SK-N-SH (cell line): ENCODE measurements at regions not wholly inside any gene's neighbourhood (a gene's known extent, or its start where the extent isn't known, plus 50 kb on each side); places are given as distances from the start of the nearest gene placed in this dataset.

ENCODE experiments used
- CTCF ChIA-PET: fragments of 300-600, 350-600 bp; formaldehyde crosslinking; extraction: SDS; loops from one replicate; lab custom pipeline; 2021; lab: Yijun Ruan, JAX
- POLR2A ChIA-PET: fragments of 350-600 bp; sonication (Branson Sonifier 250); formaldehyde crosslinking; extraction: SDS; loops from one replicate; lab custom pipeline; 2020; ENCODE audit warnings: antibody characterized with exemption, inconsistent platforms; lab: Yijun Ruan, JAX
- DNase-seq: peaks from one replicate; pipeline ENCODE4 v3.0.0; 2012
- H2AFZ ChIP-seq: fragments of 200-600 bp; sonication (generic); 2 replicates; pipeline ENCODE4 v1.8.1; 2016; ENCODE audit warnings: antibody characterized with exemption, mild to moderate bottlenecking, low read depth
- H3F3A ChIP-seq: fragments of 200-600 bp; sonication (generic); replicated peaks from 2 replicates; pipeline ENCODE3; 2016; ENCODE audit warnings: antibody characterized with exemption, mild to moderate bottlenecking; ENCODE audit not compliant: insufficient read depth
- H3K27ac ChIP-seq, 2 experiments: fragments of 200-500 bp in 1 of 2; fragments of 200-600 bp in 1 of 2; sonication (Bioruptor generic) in 1 of 2; sonication (generic), shearing (Covaris generic) in 1 of 2; 2 replicates each; pipeline versions ENCODE4 v1.5.1 to v1.6.1; 2014 to 2016; ENCODE audit warnings: low read depth in 2 of 2, inconsistent platforms in 1 of 2, low read length in 1 of 2, mild to moderate bottlenecking in 1 of 2, mixed read lengths in 1 of 2
- H3K27me3 ChIP-seq: fragments of 200-600 bp; sonication (generic), shearing (Covaris generic); 2 replicates; pipeline ENCODE4 v1.6.1; 2016; ENCODE audit warnings: mixed run types; ENCODE audit not compliant: insufficient read depth
- H3K36me3 ChIP-seq, 2 experiments: fragments of 200-500 bp in 1 of 2; fragments of 200-600 bp in 1 of 2; sonication (Bioruptor generic) in 1 of 2; sonication (generic) in 1 of 2; replicated peaks in 1 of 2; 2 replicates each; pipeline versions ENCODE3 to v1.5.1; 2014 to 2016; ENCODE audit warnings: low read length in 1 of 2, mild to moderate bottlenecking in 1 of 2; ENCODE audit not compliant: insufficient read depth in 2 of 2, control insufficient read depth in 1 of 2
- H3K4me1 ChIP-seq, 2 experiments: fragments of 200-500 bp in 1 of 2; fragments of 200-600 bp in 1 of 2; sonication (Bioruptor generic) in 1 of 2; sonication (generic), shearing (Covaris generic) in 1 of 2; 2 replicates each; pipeline versions ENCODE4 v1.5.1 to v1.6.1; 2014 to 2016; ENCODE audit warnings: low read depth in 1 of 2, low read length in 1 of 2, mixed run types in 1 of 2; ENCODE audit not compliant: insufficient read depth in 2 of 2, control insufficient read depth in 1 of 2
- H3K4me2 ChIP-seq: fragments of 200-600 bp; sonication (generic), shearing (Covaris generic); 2 replicates; pipeline ENCODE4 v1.6.1; 2017; ENCODE audit warnings: mixed run types
- H3K4me3 ChIP-seq, 2 experiments: fragments of 200-500 bp in 1 of 2; fragments of 200-600 bp in 1 of 2; sonication (Bioruptor generic) in 1 of 2; sonication (generic), shearing (Covaris generic) in 1 of 2; 2 replicates each; pipeline versions ENCODE4 v1.5.1 to v1.8.1; 2014 to 2016; ENCODE audit warnings: low read depth in 2 of 2, inconsistent platforms in 1 of 2, low read length in 1 of 2, mild to moderate bottlenecking in 1 of 2, mixed read lengths in 1 of 2, moderate library complexity in 1 of 2
- H3K79me2 ChIP-seq: fragments of 200-600 bp; sonication (generic); 2 replicates; pipeline ENCODE4 v1.8.1; 2017; ENCODE audit warnings: mild to moderate bottlenecking; ENCODE audit not compliant: insufficient read depth
- H3K9ac ChIP-seq: fragments of 200-600 bp; sonication (generic); 2 replicates; pipeline ENCODE4 v1.6.1; 2017; ENCODE audit warnings: mixed run types
- H3K9me2 ChIP-seq: fragments of 200-600 bp; sonication (generic); 2 replicates; pipeline ENCODE4 v1.6.1; 2017; ENCODE audit warnings: mixed run types
- H3K9me3 ChIP-seq: fragments of 200-600 bp; sonication (generic); 2 replicates; pipeline ENCODE4 v1.6.1; 2017; ENCODE audit warnings: mixed run types, mild to moderate bottlenecking, moderate library complexity
- H4K20me1 ChIP-seq: fragments of 200-600 bp; sonication (generic); 2 replicates; pipeline ENCODE4 v1.6.1; 2017; ENCODE audit warnings: mild to moderate bottlenecking, mixed run types; ENCODE audit not compliant: insufficient read depth
- CTCF ChIP-seq: fragments of 200-600 bp; sonication (generic); IDR thresholded peaks from 2 replicates; pipeline ENCODE4 v1.6.1; 2017; ENCODE audit warnings: antibody characterized with exemption, mild to moderate bottlenecking, moderate library complexity
- ELF1 ChIP-seq: IDR thresholded peaks from 2 replicates; pipeline ENCODE4 v1.4.0; 2012
- EP300 ChIP-seq, 2 experiments: IDR thresholded peaks; 2 replicates each; pipeline versions ENCODE4 v1.4.0 to v1.6.1; 2012; ENCODE audit warnings: borderline replicate concordance in 1 of 2, low read depth in 1 of 2, low read length in 1 of 2
- EZH2phosphoT487 ChIP-seq: fragments of 200-600 bp; sonication (generic); IDR thresholded peaks from 2 replicates; pipeline ENCODE4 v1.6.1; 2017; ENCODE audit warnings: low read depth, mixed run types, mild to moderate bottlenecking, antibody characterized with exemption, moderate library complexity, borderline replicate concordance
- FOSL2 ChIP-seq: IDR thresholded peaks from 2 replicates; pipeline ENCODE4 v1.4.0; 2012; ENCODE audit warnings: low read depth, mild to moderate bottlenecking, moderate library complexity, borderline replicate concordance
- FOXJ3 ChIP-seq: sonication (generic); formaldehyde crosslinking; IDR thresholded peaks from 2 replicates; pipeline ENCODE4 v1.5.1; 2020; ENCODE audit warnings: mild to moderate bottlenecking, missing genetic modification reagents
- FOXM1 ChIP-seq: IDR thresholded peaks from 2 replicates; pipeline ENCODE4 v1.4.0; 2012; ENCODE audit warnings: low read depth, mild to moderate bottlenecking
- GABPA ChIP-seq: IDR thresholded peaks from 2 replicates; pipeline ENCODE4 v1.4.0; 2012; ENCODE audit warnings: low read depth, mild to moderate bottlenecking
- GATA2 ChIP-seq: sonication (generic); formaldehyde crosslinking; IDR thresholded peaks from 2 replicates; pipeline ENCODE4 v1.5.0; 2020; ENCODE audit warnings: mild to moderate bottlenecking, missing genetic modification reagents
- JUND ChIP-seq: IDR thresholded peaks from 2 replicates; pipeline ENCODE4 v1.4.0; 2012
- MAX ChIP-seq: IDR thresholded peaks from 2 replicates; pipeline ENCODE4 v1.4.0; 2012; ENCODE audit warnings: low read depth
- POLR2AphosphoS5 ChIP-seq: IDR thresholded peaks from 2 replicates; pipeline ENCODE4 v1.6.1; 2012; ENCODE audit warnings: low read depth, low read length
- RCOR1 ChIP-seq: fragments of 150-350 bp; IDR thresholded peaks from 2 replicates; pipeline ENCODE4 v1.6.1; 2017; ENCODE audit warnings: antibody characterized with exemption, low read length
- REST ChIP-seq: IDR thresholded peaks from 2 replicates; pipeline ENCODE4 v1.6.1; 2012; ENCODE audit warnings: mild to moderate bottlenecking, low read depth, low read length, moderate library complexity
- RFX5 ChIP-seq: IDR thresholded peaks from 2 replicates; pipeline ENCODE4 v1.6.1; 2012; ENCODE audit warnings: mild to moderate bottlenecking, improper control_type of control experiment, low read length
- RXRA ChIP-seq: IDR thresholded peaks from 2 replicates; pipeline ENCODE4 v1.4.0; 2012; ENCODE audit warnings: low read depth, mild to moderate bottlenecking, borderline replicate concordance
- SIN3A ChIP-seq: IDR thresholded peaks from 2 replicates; pipeline ENCODE4 v1.6.1; 2012; ENCODE audit warnings: low read depth, mild to moderate bottlenecking, low read length, moderate library complexity, borderline replicate concordance
- TEAD4 ChIP-seq: IDR thresholded peaks from 2 replicates; pipeline ENCODE4 v1.4.0; 2012; ENCODE audit warnings: mild to moderate bottlenecking, borderline replicate concordance; ENCODE audit not compliant: insufficient read depth
- USF1 ChIP-seq: IDR thresholded peaks from 2 replicates; pipeline ENCODE4 v1.4.0; 2012; ENCODE audit warnings: low read depth, borderline replicate concordance
- ZBTB33 ChIP-seq: IDR thresholded peaks from 2 replicates; pipeline ENCODE4 v1.4.0; 2012; ENCODE audit warnings: low read depth, borderline replicate concordance

- POLR2A ChIA-PET: no interaction called here
- CTCF ChIA-PET: no interaction called here
- H3K4me1 ChIP-seq: no peaks in the 10 kb centered on the region
These were observed 168.5 kb upstream of the C16orf82 start for GRCh38 chr16:26898200-26898599.

More at GRCh38 chr16:26898200-26898599, 168.5 kb upstream of the C16orf82 start:
- Histone ChIP-seq H3K27me3 (no peaks in the 10 kb centered on the region), H3K27ac (no peak overlapping the region), H4K20me1 (no peaks in the 10 kb centered on the region), H3K79me2 (no peaks in the 10 kb centered on the region), H3F3A (no peaks in the 10 kb centered on the region), H3K36me3 (no peaks in the 10 kb centered on the region), H3K9me3 (no peaks in the 10 kb centered on the region), H3K4me3 (no peak overlapping the region), H3K9me2 (no peaks in the 10 kb centered on the region), H3K4me2 (no peak overlapping the region), H2AFZ (no peak overlapping the region), H3K9ac (no peak overlapping the region)
- DNase-seq: no peak
- TF ChIP-seq USF1 (no peak), RXRA (no peak), JUND (no peak), GABPA (no peak), MAX (no peak), GATA2 (CRISPR knock-in tag) (no peak), EZH2phosphoT487 (no peak), FOSL2 (no peak), ZBTB33 (no peak), FOXM1 (no peak), CTCF (no peak), SIN3A (no peak), POLR2AphosphoS5 (no peak), RCOR1 (no peak), EP300 (IDR thresholded peaks at IDR 0.05; ENCODE audit: borderline replicate concordance in 1 of 2, low read depth in 1 of 2, low read length in 1 of 2) (no peak), FOXJ3 (no peak), TEAD4 (no peak), RFX5 (no peak), REST (no peak), ELF1 (no peak)
